ENCODE measurements at regions not wholly inside any gene's neighbourhood (a gene's known extent, or its start where the extent isn't known, plus 50 kb on each side); places are given as distances from the start of the nearest gene placed in this dataset.
A peak's percentile ranks its signal among the peaks of the same experiment; 100 is the strongest.

DNA sequence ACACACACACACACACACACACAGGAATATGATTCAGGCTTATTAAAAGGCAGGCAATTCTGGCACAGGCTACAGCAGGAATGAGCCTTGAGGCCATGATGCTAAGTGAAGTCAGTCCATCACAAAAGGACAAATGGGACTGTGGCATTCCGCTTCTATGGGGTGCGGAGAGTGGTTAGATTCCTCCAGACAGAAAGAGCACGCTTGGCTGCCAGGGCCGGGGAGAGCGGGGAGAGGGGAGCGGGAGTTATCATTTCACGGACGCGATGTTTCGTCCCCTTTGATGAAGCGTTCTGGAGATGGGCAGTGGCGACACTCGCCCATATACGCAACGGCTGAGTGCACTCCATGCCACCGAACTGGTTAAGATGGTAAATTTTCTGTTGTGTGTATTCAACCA, 58.5 kb upstream of the FAM174B start:
- no peak overlapping the region for H3K27ac Mint-ChIP-seq
- Histone ChIP-seq H3K9me3 (ENCODE audit: control insufficient read depth in 1 of 2, insufficient read depth in 1 of 2, low read length in 2 of 2) (no peaks in the 10 kb centered on the region), H3K27ac (ENCODE audit: low read depth in 1 of 2, low read length in 2 of 2) (no peak overlapping the region), H3K27me3 (ENCODE audit: control insufficient read depth in 1 of 2, insufficient read depth in 2 of 2, low read length in 2 of 2) (peaks cover 9 to 10% of the 10 kb centered on the region in 2 experiments), H3K36me3 (ENCODE audit: insufficient read depth, low read length) (no peaks in the 10 kb centered on the region), H3K4me1 (ENCODE audit: insufficient read depth, low read length) (peaks cover 9% of the 10 kb centered on the region), H3K4me3 (ENCODE audit: low read length) (peak overlapping the region; percentile 56)
- intact Hi-C loops (cut with DNase I, micrococcal nuclease): loop anchor here (1.0 to 10.0 kb wide), 5 partner anchors 193 to 1411 kb away; no protein-coding TSS in a partner anchor
- H3K36me3 Mint-ChIP-seq (ENCODE audit: low read depth): no peaks in the 10 kb centered on the region
- CTCF ChIA-PET: interaction anchor here (0.6 to 1.5 kb wide), 10 partner anchors 12 to 617 kb away, joined by 3 to 19 read pairs (median 3); no protein-coding TSS in a partner anchor
- peak overlapping the region; percentile 90 for H3K4me3 Mint-ChIP-seq
- H3K4me1 Mint-ChIP-seq (ENCODE audit: low read depth): peaks cover 9% of the 10 kb centered on the region
- DNase-seq: peak in 2 of 14 experiments; percentile 4 to 14
- H3K9me3 Mint-ChIP-seq: no peaks in the 10 kb centered on the region
- H3K27me3 Mint-ChIP-seq: peaks cover 34% of the 10 kb centered on the region
- ATAC-seq (ENCODE audit: poor library complexity): no peak
- TF ChIP-seq, protein P1, sequence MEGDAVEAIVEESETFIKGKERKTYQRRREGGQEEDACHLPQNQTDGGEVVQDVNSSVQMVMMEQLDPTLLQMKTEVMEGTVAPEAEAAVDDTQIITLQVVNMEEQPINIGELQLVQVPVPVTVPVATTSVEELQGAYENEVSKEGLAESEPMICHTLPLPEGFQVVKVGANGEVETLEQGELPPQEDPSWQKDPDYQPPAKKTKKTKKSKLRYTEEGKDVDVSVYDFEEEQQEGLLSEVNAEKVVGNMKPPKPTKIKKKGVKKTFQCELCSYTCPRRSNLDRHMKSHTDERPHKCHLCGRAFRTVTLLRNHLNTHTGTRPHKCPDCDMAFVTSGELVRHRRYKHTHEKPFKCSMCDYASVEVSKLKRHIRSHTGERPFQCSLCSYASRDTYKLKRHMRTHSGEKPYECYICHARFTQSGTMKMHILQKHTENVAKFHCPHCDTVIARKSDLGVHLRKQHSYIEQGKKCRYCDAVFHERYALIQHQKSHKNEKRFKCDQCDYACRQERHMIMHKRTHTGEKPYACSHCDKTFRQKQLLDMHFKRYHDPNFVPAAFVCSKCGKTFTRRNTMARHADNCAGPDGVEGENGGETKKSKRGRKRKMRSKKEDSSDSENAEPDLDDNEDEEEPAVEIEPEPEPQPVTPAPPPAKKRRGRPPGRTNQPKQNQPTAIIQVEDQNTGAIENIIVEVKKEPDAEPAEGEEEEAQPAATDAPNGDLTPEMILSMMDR (IDR thresholded peaks at IDR 0.05): no peak
- POLR2A ChIA-PET: interaction anchor here (1.0 kb wide), 1 partner anchor 10 kb away, joined by 4 read pairs; no protein-coding TSS in a partner anchor

DNA sequence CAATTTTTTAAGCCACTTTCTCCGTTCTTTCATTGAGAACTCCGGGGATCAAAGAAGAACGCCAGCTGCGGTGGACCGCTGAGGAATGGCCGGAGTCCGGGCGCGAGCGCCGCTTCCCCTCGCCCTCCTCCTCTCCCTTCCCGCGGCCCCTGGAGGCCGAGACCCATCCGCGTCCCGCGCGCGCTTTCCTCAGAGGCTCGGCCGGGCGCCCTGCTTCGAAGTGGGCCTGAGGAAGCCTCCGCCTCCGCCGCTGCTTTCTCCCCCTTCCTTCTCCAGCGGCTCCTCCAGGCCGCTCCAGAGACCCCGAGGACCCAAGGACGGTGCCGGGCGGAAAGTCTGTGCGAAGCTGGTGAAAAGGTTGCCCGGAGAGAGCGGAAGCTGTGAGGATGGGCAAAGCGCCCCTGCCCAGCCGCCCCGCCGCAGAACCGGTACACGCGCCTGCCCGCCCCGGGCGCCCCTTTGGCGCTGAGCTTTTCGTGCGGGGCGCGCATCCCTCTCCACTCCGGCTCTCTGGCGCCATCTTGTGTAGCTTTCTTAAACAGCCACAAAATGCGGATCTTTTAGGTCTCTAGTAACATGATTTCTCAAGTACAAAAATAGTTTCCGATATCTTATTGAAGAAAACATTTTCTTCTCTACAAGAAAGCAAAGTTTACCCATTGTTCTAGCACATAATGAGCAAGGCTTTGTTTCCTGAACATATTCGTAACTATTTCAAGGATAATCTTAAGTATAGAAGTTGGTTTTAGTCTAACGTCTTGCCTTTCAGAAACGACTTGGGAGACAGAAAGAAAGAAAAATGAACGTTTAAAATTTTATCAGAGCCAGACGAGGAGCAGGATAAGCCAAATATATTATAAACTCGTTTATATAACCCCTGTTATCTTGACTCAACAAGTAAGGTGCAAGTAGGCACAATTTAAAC, 59.2 kb upstream of the FAM174B start:
- Histone ChIP-seq H3K27me3 (ENCODE audit: control insufficient read depth in 1 of 2, insufficient read depth in 2 of 2, low read length in 2 of 2) (peaks cover 9 to 10% of the 10 kb centered on the region in 2 experiments), H3K9me3 (ENCODE audit: control insufficient read depth in 1 of 2, insufficient read depth in 1 of 2, low read length in 2 of 2) (no peaks in the 10 kb centered on the region), H3K36me3 (ENCODE audit: insufficient read depth, low read length) (no peaks in the 10 kb centered on the region), H3K27ac (ENCODE audit: low read depth in 1 of 2, low read length in 2 of 2) (no peak overlapping the region), H3K4me1 (ENCODE audit: insufficient read depth, low read length) (peaks cover 9% of the 10 kb centered on the region), H3K4me3 (ENCODE audit: low read length) (peak overlapping the region; percentile 56)
- TF ChIP-seq, protein P1 (IDR thresholded peaks at IDR 0.05): peak; percentile 91
- H3K4me1 Mint-ChIP-seq (ENCODE audit: low read depth): peaks cover 6% of the 10 kb centered on the region
- intact Hi-C loops (cut with DNase I, micrococcal nuclease): loop anchor here (1.0 to 10.0 kb wide), 5 partner anchors 193 to 1412 kb away; no protein-coding TSS in a partner anchor
- peaks cover 41% of the 10 kb centered on the region for H3K27me3 Mint-ChIP-seq
- DNase-seq (peak; percentile 52 to 86 (median 66)), ATAC-seq (ENCODE audit: poor library complexity) (peak; percentile 94)
- peak overlapping the region; percentile 90 for H3K4me3 Mint-ChIP-seq
- POLR2A ChIA-PET: interaction anchor here (0.9 to 1.0 kb wide), 2 partner anchors 10 to 193 kb away, joined by 3 to 4 read pairs; no protein-coding TSS in a partner anchor
- CTCF ChIA-PET: interaction anchor here (0.6 to 1.5 kb wide), 10 partner anchors 11 to 618 kb away, joined by 3 to 19 read pairs (median 3); no protein-coding TSS in a partner anchor
- no peaks in the 10 kb centered on the region for H3K9me3 Mint-ChIP-seq
- H3K27ac Mint-ChIP-seq: no peak overlapping the region
- no peaks in the 10 kb centered on the region for H3K36me3 Mint-ChIP-seq (ENCODE audit: low read depth)

DNA sequence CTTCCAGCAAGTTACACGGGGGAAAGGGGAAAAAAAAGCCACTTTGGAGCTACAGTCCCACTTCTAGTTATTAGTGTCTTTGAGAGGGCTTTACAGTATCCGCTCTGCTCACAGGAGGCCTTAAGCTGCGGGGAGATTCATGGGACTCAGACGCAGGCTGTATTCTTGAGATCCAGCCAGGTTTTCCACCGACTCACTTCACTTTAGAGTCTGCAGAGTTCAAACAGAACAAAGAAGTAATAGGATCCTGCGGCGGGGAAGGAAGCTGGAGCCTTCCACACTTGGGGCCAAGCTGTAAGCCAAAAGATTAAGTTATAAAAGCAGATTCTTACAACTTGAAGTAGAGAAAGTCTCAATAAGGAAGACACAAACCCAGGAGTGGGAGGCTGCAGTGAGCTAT, 60.2 kb upstream of the FAM174B start:
- DNase-seq: no peak
- Mint-ChIP-seq H3K27me3 (peaks cover 43% of the 10 kb centered on the region), H3K9me3 (no peaks in the 10 kb centered on the region), H3K27ac (no peak overlapping the region), H3K36me3 (ENCODE audit: low read depth) (no peaks in the 10 kb centered on the region), H3K4me1 (ENCODE audit: low read depth) (peaks cover 6% of the 10 kb centered on the region), H3K4me3 (no peak overlapping the region)
- Histone ChIP-seq H3K4me3 (ENCODE audit: low read length) (no peak overlapping the region), H3K36me3 (ENCODE audit: insufficient read depth, low read length) (no peaks in the 10 kb centered on the region), H3K27ac (ENCODE audit: low read depth in 1 of 2, low read length in 2 of 2) (no peak overlapping the region), H3K9me3 (ENCODE audit: control insufficient read depth in 1 of 2, insufficient read depth in 1 of 2, low read length in 2 of 2) (no peaks in the 10 kb centered on the region), H3K27me3 (ENCODE audit: control insufficient read depth in 1 of 2, insufficient read depth in 2 of 2, low read length in 2 of 2) (peaks cover 9 to 10% of the 10 kb centered on the region in 2 experiments), H3K4me1 (ENCODE audit: insufficient read depth, low read length) (peaks cover 9% of the 10 kb centered on the region)
- ATAC-seq (ENCODE audit: poor library complexity): no peak
- ChIA-PET POLR2A (no interaction called here), CTCF (interaction anchor here (1.5 kb wide), 1 partner anchor 194 kb away, joined by 19 read pairs; no protein-coding TSS in a partner anchor)
- TF ChIP-seq, protein P1 (IDR thresholded peaks at IDR 0.05): no peak
- intact Hi-C loops (cut with DNase I, micrococcal nuclease): loop anchor here (1.0 to 10.0 kb wide), 4 partner anchors 194 to 1413 kb away; no protein-coding TSS in a partner anchor
